Ishikawa (cell line): ENCODE measurements at regions not wholly inside any gene's neighbourhood (a gene's known extent, or its start where the extent isn't known, plus 50 kb on each side); places are given as distances from the start of the nearest gene placed in this dataset.

Source experiments
- CEBPB ChIP-seq: IDR thresholded peaks from 2 replicates; pipeline ENCODE4 v1.6.1; 2012
- CREB1 ChIP-seq: IDR thresholded peaks from 2 replicates; pipeline ENCODE4 v1.6.1; 2012; ENCODE audit warnings: low read depth
- EGR1 ChIP-seq: IDR thresholded peaks from 2 replicates; pipeline ENCODE4 v1.6.1; 2012
- EP300 ChIP-seq: IDR thresholded peaks from 2 replicates; pipeline ENCODE4 v1.6.1; 2012; ENCODE audit warnings: borderline replicate concordance
- NFIC ChIP-seq: IDR thresholded peaks from 2 replicates; pipeline ENCODE4 v1.6.1; 2012
- RAD21 ChIP-seq: IDR thresholded peaks from 2 replicates; pipeline ENCODE4 v1.6.1; 2012; ENCODE audit warnings: low read depth
- TAF1 ChIP-seq: IDR thresholded peaks from 2 replicates; pipeline ENCODE4 v1.6.1; 2012; ENCODE audit warnings: low read depth, mild to moderate bottlenecking
- TCF12 ChIP-seq: IDR thresholded peaks from 2 replicates; pipeline ENCODE4 v1.6.1; 2012; ENCODE audit warnings: low read depth
- TEAD4 ChIP-seq: IDR thresholded peaks from 2 replicates; pipeline ENCODE4 v1.6.1; 2012
- ZBTB7A ChIP-seq: IDR thresholded peaks from 2 replicates; pipeline ENCODE4 v1.6.1; 2012; ENCODE audit warnings: low read depth
- TF ChIP-seq, protein P1 (sequence below): IDR thresholded peaks from 2 replicates; pipeline ENCODE4 v1.6.1; 2012
- TF ChIP-seq, protein P2 (sequence below): IDR thresholded peaks from 2 replicates; pipeline ENCODE4 v1.6.1; 2012; ENCODE audit warnings: low read depth, mild to moderate bottlenecking
- TF ChIP-seq, protein P3 (sequence below): IDR thresholded peaks from 2 replicates; pipeline ENCODE4 v1.6.1; 2012

DNA sequence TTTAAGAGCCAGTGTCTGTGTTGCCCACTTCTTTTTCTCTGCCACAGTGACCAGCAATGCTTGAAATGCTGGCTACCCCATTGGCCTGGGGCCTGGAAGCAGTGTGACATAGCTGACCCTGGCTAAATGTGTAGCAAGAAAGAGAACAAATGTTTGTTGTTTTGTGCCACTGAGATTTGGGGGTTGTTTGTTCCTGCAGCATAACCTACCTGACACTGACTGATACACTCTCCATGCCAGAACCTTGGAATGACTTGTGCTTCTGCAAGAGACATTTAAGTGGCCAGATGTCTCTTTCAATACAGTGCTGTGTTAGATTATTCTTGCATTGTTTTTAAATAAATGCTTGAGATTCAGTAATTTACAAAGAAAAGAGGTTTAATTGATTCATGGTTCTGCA lies 411.5 kb downstream of the TYW1 start:
- TF ChIP-seq, protein P1, sequence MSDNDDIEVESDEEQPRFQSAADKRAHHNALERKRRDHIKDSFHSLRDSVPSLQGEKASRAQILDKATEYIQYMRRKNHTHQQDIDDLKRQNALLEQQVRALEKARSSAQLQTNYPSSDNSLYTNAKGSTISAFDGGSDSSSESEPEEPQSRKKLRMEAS: no peak
- TF ChIP-seq TAF1 (no peak), ZBTB7A (no peak), RAD21 (no peak), EP300 (no peak), NFIC (no peak), EGR1 (no peak), CREB1 (no peak), TEAD4 (no peak), TCF12 (no peak), CEBPB (no peak)
- TF ChIP-seq, protein P2, sequence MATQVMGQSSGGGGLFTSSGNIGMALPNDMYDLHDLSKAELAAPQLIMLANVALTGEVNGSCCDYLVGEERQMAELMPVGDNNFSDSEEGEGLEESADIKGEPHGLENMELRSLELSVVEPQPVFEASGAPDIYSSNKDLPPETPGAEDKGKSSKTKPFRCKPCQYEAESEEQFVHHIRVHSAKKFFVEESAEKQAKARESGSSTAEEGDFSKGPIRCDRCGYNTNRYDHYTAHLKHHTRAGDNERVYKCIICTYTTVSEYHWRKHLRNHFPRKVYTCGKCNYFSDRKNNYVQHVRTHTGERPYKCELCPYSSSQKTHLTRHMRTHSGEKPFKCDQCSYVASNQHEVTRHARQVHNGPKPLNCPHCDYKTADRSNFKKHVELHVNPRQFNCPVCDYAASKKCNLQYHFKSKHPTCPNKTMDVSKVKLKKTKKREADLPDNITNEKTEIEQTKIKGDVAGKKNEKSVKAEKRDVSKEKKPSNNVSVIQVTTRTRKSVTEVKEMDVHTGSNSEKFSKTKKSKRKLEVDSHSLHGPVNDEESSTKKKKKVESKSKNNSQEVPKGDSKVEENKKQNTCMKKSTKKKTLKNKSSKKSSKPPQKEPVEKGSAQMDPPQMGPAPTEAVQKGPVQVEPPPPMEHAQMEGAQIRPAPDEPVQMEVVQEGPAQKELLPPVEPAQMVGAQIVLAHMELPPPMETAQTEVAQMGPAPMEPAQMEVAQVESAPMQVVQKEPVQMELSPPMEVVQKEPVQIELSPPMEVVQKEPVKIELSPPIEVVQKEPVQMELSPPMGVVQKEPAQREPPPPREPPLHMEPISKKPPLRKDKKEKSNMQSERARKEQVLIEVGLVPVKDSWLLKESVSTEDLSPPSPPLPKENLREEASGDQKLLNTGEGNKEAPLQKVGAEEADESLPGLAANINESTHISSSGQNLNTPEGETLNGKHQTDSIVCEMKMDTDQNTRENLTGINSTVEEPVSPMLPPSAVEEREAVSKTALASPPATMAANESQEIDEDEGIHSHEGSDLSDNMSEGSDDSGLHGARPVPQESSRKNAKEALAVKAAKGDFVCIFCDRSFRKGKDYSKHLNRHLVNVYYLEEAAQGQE: no peak
- TF ChIP-seq, protein P3, sequence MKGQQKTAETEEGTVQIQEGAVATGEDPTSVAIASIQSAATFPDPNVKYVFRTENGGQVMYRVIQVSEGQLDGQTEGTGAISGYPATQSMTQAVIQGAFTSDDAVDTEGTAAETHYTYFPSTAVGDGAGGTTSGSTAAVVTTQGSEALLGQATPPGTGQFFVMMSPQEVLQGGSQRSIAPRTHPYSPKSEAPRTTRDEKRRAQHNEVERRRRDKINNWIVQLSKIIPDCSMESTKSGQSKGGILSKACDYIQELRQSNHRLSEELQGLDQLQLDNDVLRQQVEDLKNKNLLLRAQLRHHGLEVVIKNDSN: no peak
